GM19395 (cell line): ENCODE measurements at regions not wholly inside any gene's neighbourhood (a gene's known extent, or its start where the extent isn't known, plus 50 kb on each side); places are given as distances from the start of the nearest gene placed in this dataset.
"Not testable (repeated sequence)": the region's sequence is repeated elsewhere in the genome, so short reads cannot be mapped to it uniquely, and the experiment has no call there.

Experiments
- ATAC-seq: cut with Tn5 transposase; IDR thresholded peaks from one replicate; pipeline ENCODE4 v1.9.1; 2021; ENCODE audit warnings: mild to moderate bottlenecking, moderate library complexity; ENCODE audit not compliant: unreplicated experiment

GRCh38 chr1:242743983-242744780 lies 219.7 kb upstream of the PLD5 start:
- no peak for ATAC-seq

- ATAC-seq: no peak
These were observed 214.5 kb upstream of the PLD5 start for GRCh38 chr1:242738702-242739645.

- ATAC-seq: no peak
These were observed 212.1 kb upstream of the PLD5 start for GRCh38 chr1:242736611-242737010.

GRCh38 chr1:242735323-242735722 lies 210.8 kb upstream of the PLD5 start:
- no peak for ATAC-seq

- ATAC-seq: no peak
These were observed 206.9 kb upstream of the PLD5 start for GRCh38 chr1:242731446-242731845.

GRCh38 chr1:242728696-242729095 lies 204.2 kb upstream of the PLD5 start:
- no peak for ATAC-seq

- ATAC-seq: no peak
These were observed 198.7 kb upstream of the PLD5 start for GRCh38 chr1:242723044-242723716.

GRCh38 chr1:242718967-242719366 lies 194.5 kb upstream of the PLD5 start:
- no peak for ATAC-seq

GRCh38 chr1:242712248-242712647 lies 187.8 kb upstream of the PLD5 start:
- ATAC-seq: no peak

- ATAC-seq: no peak
These were observed 186.3 kb upstream of the PLD5 start for GRCh38 chr1:242710847-242711246.

- ATAC-seq: no peak
These were observed 185.8 kb upstream of the PLD5 start for GRCh38 chr1:242710286-242710685.

GRCh38 chr1:242703467-242703866 lies 179.0 kb upstream of the PLD5 start:
- no peak for ATAC-seq

GRCh38 chr1:242692988-242693387 lies 168.5 kb upstream of the PLD5 start:
- no peak for ATAC-seq

GRCh38 chr1:242691610-242691945 lies 167.1 kb upstream of the PLD5 start:
- ATAC-seq: no peak

- ATAC-seq: no peak
These were observed 166.5 kb upstream of the PLD5 start for GRCh38 chr1:242690849-242691609.

GRCh38 chr1:242689378-242689777 lies 164.9 kb upstream of the PLD5 start:
- no peak for ATAC-seq

- ATAC-seq: no peak
These were observed 150.6 kb upstream of the PLD5 start for GRCh38 chr1:242674951-242675645.

- no peak for ATAC-seq
These were observed 149.2 kb upstream of the PLD5 start for GRCh38 chr1:242673652-242674051.

GRCh38 chr1:242673165-242673564 lies 148.7 kb upstream of the PLD5 start:
- not testable (repeated sequence) for ATAC-seq

GRCh38 chr1:242670019-242670418 lies 145.5 kb upstream of the PLD5 start:
- ATAC-seq: no peak
